IPS-20b (cell line): ENCODE measurements at regions not wholly inside any gene's neighbourhood (a gene's known extent, or its start where the extent isn't known, plus 50 kb on each side); places are given as distances from the start of the nearest gene placed in this dataset.

Experiments used
- H3K27ac ChIP-seq: one replicate; pipeline ENCODE4 v1.5.1; 2013; ENCODE audit warnings: low read length
- H3K27me3 ChIP-seq: 2 replicates; pipeline ENCODE4 v1.6.1; 2013; ENCODE audit warnings: mild to moderate bottlenecking, low read length, inconsistent platforms; ENCODE audit not compliant: insufficient read depth
- H3K36me3 ChIP-seq: 2 replicates; pipeline ENCODE4 v1.6.1; 2013; ENCODE audit warnings: low read depth, mild to moderate bottlenecking, inconsistent platforms, low read length, moderate library complexity; ENCODE audit not compliant: insufficient read depth
- H3K4me1 ChIP-seq: 2 replicates; pipeline ENCODE4 v1.6.1; 2013; ENCODE audit warnings: mild to moderate bottlenecking, control low read depth, inconsistent platforms, low read length, moderate library complexity; ENCODE audit not compliant: insufficient read depth
- H3K4me3 ChIP-seq: 2 replicates; pipeline ENCODE4 v1.5.1; 2013; ENCODE audit warnings: mild to moderate bottlenecking, low read length, inconsistent platforms
- H3K9ac ChIP-seq: 2 replicates; pipeline ENCODE4 v1.6.1; 2013; ENCODE audit warnings: low read depth, mild to moderate bottlenecking, inconsistent platforms, low read length, moderate library complexity
- H3K9me3 ChIP-seq: 2 replicates; pipeline ENCODE4 v1.6.1; 2013; ENCODE audit warnings: mild to moderate bottlenecking, low read depth, low read length, inconsistent platforms; ENCODE audit not compliant: insufficient read depth

DNA sequence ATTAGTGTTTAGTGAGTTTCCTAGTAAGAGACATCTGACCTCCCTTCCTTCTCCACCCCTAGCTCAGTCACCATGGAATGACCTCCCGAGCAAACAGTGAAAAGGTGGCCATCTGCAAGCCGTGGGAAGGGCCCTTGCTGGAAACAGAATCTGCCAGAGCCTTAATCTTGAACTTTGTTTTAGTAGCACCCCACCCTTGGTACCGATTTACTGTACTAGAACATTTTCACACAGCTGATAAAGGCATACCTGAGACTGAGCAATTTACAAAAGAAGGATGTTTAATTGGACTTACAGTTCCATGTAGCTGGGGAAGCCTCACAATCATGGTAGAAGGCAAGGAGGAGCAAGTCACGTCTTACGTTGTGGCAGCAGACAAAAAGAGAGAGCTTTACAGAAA lies 655.8 kb downstream of the TSN start:
- H3K27ac ChIP-seq, result no peak overlapping the region
- no peak overlapping the region for H3K4me3 ChIP-seq
- no peaks in the 10 kb centered on the region for H3K27me3 ChIP-seq
- no peak overlapping the region for H3K9ac ChIP-seq
- H3K4me1 ChIP-seq, result no peaks in the 10 kb centered on the region
- H3K36me3 ChIP-seq, result no peaks in the 10 kb centered on the region
- H3K9me3 ChIP-seq, result peaks cover 10% of the 10 kb centered on the region; the same call in 1 of the 2 replicates

DNA sequence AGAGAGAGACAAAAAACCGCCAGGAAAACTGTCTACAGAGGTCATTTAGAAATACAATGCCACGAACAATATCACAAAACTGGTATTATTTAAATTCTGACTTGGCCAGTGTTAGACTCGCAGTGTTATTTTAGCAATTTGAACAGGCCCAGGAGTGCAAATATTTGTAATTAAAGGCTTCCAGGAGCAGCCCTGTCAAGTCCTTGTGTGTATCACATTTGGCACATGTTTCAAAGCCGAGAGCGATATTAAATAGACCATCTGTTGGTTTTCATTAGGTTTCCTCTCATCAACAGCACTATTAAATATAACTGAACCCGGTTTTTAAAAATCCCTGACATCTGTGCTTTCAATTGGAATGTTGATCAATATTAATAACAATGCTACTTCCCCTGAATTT lies 656.9 kb downstream of the TSN start:
- no peaks in the 10 kb centered on the region for H3K4me1 ChIP-seq

DNA sequence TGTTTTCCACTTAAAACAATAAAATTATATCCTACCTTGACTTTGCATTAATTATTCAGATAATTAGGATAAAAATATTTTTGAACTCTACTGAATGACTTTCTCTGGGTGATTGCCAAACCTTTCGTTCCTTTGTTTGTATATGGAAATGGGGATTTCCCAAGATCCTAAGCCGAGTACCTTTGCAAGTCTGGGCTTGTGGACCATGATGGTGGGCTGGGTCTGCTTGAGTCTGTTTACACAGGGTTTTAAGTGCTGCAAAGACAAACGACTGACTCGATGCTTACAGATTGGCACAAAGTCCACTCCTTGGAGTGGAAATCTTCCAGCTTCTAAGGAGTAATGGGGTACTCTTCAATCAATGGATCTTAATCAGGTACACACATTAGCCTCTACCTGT lies 659.5 kb downstream of the TSN start:
- H3K4me3 ChIP-seq, result no peak overlapping the region
- no peak overlapping the region for H3K27ac ChIP-seq
- no peaks in the 10 kb centered on the region for H3K4me1 ChIP-seq

More for the DNA sequence above, 656.9 kb downstream of the TSN start:
- Histone ChIP-seq H3K27ac (no peak overlapping the region), H3K9me3 (peaks cover 10% of the 10 kb centered on the region; the same call in 1 of the 2 replicates), H3K27me3 (no peaks in the 10 kb centered on the region), H3K4me3 (no peak overlapping the region), H3K9ac (no peak overlapping the region), H3K36me3 (no peaks in the 10 kb centered on the region)

DNA sequence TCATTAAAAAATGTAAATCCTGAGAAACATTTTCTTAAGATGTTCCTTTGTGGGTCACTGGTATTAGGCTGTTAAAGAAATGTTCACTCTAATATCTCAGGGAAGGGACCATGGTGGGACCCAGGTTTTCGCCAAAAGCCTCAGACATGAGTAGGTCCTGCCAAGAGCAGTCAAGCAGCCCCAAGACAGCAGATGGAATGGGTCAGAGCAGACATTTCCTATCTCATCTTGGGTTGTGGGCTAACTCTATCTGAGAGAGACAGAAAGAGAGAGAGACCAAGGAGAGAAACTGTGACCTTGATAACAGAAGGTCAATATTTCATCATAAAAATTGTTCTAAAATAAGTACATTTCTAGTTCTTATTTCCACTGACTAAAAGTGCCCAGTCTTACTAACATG lies 661.7 kb downstream of the TSN start:
- no peaks in the 10 kb centered on the region for H3K27me3 ChIP-seq
- H3K9me3 ChIP-seq, result no peaks in the 10 kb centered on the region
- H3K27ac ChIP-seq, result no peak overlapping the region
- H3K9ac ChIP-seq, result no peak overlapping the region
- no peaks in the 10 kb centered on the region for H3K36me3 ChIP-seq
- no peak overlapping the region for H3K4me3 ChIP-seq
- H3K4me1 ChIP-seq, result no peaks in the 10 kb centered on the region

More for the DNA sequence above, 659.5 kb downstream of the TSN start:
- Histone ChIP-seq H3K9me3 (peaks cover 10% of the 10 kb centered on the region; the same call in 1 of the 2 replicates), H3K36me3 (no peaks in the 10 kb centered on the region), H3K9ac (no peak overlapping the region), H3K27me3 (no peaks in the 10 kb centered on the region)

DNA sequence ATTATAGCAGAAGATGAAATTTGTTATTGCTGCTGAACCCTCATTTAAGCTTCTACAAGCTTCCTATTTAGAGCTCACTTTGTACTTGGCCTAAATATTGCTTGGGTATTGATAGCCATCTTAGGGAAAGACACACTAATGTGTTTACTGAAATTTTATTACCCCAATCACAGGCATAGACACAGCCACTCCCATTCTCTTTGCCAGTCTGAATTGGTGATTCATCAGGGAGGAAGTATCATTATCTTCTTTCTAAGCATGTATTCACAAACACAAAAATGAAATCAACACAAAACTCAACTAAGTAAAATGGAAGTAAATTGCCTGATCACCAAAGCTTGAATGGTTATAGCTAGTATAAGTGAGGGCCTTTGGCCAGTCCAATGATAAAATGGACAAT lies 666.3 kb downstream of the TSN start:
- H3K4me1 ChIP-seq, result no peaks in the 10 kb centered on the region
- H3K27me3 ChIP-seq, result no peaks in the 10 kb centered on the region
- H3K4me3 ChIP-seq, result no peak overlapping the region
- no peak overlapping the region for H3K27ac ChIP-seq
- no peaks in the 10 kb centered on the region for H3K9me3 ChIP-seq
- no peak overlapping the region for H3K9ac ChIP-seq
- no peaks in the 10 kb centered on the region for H3K36me3 ChIP-seq

DNA sequence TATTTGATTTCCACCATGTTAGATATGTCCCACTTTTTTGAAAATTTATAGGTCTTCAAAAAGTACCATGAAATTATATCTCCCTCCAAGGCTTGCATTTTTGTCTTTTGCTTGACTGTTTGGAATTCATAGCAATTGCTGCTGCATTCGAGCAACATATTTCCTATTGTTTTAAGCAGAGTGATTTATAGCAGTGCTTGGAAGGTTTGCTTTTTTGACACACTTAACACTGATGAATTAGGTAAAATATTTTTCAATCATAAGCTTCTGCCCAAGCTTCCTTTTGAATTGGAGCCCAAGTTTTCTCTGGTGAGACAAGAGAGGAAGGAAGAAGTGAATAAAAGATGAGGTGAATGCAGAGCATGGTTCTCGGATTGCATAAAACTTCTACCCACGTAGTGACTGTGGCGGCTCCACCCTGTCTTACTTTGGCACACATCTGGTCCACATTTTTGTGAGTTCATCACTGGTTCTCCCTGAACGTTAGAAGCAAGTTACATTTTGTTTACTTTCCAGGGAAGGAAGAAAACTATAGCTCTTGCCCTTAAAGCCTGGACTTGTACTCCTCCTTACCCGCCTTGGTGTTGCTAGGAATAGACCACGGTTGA lies 667.0 kb downstream of the TSN start:
- no peak overlapping the region for H3K4me3 ChIP-seq
- H3K4me1 ChIP-seq, result no peaks in the 10 kb centered on the region
- no peak overlapping the region for H3K27ac ChIP-seq
- H3K9me3 ChIP-seq, result no peaks in the 10 kb centered on the region
- no peaks in the 10 kb centered on the region for H3K27me3 ChIP-seq
- no peaks in the 10 kb centered on the region for H3K36me3 ChIP-seq
- no peak overlapping the region for H3K9ac ChIP-seq

DNA sequence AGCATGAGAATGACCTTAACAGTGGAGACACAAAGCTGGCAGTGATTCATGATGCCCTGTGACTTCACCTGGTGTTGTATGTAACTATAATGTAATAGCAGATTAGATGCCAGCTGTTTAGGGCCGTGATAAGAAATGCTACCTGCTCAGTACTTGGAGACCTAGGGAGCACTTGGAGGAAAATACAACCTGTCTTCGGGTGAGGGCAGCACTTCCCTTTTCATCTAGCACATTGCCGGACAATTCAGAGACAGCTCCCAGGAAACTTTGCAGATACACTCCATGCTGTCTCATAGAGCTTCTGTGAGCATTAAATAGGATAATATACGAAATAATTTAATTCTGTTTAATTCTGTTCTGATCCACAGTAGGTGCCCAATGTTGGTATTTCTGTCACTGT lies 668.5 kb downstream of the TSN start:
- Histone ChIP-seq H3K27ac (no peak overlapping the region), H3K4me3 (no peak overlapping the region), H3K36me3 (no peaks in the 10 kb centered on the region), H3K4me1 (no peaks in the 10 kb centered on the region), H3K9ac (no peak overlapping the region), H3K9me3 (no peaks in the 10 kb centered on the region), H3K27me3 (no peaks in the 10 kb centered on the region)

DNA sequence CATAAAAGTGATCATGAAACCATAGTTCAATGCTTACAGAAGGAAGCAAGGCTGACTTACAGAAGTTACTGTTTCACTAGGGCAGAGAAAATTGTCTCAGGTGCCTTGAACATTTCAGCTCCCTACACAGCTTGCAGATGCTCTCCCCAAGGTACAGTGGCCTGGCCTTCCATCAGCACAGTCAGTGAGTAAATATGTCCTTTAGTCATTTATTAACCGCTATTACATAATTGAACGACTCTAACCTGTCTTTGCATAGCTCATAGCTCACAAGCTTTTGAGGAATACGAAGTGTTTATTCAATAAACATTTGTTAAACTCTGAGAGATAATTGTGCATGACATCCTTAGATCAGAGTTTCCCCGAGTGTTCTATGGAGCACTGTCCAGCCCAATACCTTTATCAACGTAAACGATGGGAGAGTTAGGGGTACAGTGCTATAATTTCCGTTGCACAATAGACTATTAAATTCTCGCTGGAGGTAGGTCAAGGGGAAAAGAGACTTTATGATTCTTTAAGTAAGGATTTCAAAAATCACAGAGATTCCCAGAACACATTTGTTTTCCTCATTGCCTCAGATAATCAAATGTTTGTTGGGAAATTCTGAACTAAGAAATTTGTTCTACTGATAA lies 677.8 kb downstream of the TSN start:
- Histone ChIP-seq H3K4me1 (no peaks in the 10 kb centered on the region), H3K27ac (no peak overlapping the region), H3K36me3 (no peaks in the 10 kb centered on the region), H3K9me3 (no peaks in the 10 kb centered on the region), H3K4me3 (no peak overlapping the region), H3K27me3 (no peaks in the 10 kb centered on the region), H3K9ac (no peak overlapping the region)

DNA sequence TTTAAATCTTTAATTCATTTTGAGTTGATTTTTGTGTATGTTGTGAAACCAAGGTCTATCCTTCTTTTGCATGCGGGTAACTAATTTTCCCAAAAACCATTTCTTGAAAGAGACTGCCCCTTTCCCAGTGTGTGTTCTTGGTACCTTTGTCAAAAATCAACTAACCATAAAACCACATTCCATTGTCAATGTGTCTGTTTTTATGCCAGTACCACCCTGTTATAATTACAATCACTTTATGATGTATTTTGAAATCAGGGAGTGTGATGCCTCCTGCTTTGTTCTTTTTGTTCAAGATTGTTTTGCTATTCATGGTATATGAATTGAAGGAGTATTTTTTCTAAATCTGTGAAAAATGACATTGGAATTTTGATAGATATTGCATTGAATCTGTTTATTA lies 689.6 kb downstream of the TSN start:
- H3K36me3 ChIP-seq, result no peaks in the 10 kb centered on the region
- no peak overlapping the region for H3K9ac ChIP-seq
- no peaks in the 10 kb centered on the region for H3K9me3 ChIP-seq
- H3K27ac ChIP-seq, result no peak overlapping the region
- H3K27me3 ChIP-seq, result no peaks in the 10 kb centered on the region
- H3K4me3 ChIP-seq, result no peak overlapping the region
- no peaks in the 10 kb centered on the region for H3K4me1 ChIP-seq

DNA sequence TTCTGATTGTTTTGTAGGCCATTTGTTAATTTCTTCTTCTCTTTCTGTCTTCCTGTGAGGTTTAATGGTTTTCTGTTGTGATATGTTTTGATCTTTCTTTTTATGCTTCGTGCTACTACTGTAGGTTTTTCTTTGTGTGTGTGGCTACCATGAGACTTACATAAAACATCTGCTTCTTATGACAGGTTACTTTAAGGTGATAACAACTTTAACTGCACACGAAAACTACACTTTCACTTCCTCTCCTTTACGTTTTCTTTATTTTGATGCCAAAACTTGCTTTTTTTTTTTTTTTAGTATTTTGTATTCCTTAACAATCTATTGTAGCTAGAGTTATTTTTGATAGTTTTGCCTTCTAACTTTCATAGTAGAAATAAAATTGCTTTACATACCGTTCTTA lies 691.3 kb downstream of the TSN start:
- Histone ChIP-seq H3K36me3 (no peaks in the 10 kb centered on the region), H3K4me1 (no peaks in the 10 kb centered on the region), H3K4me3 (no peak overlapping the region), H3K9me3 (no peaks in the 10 kb centered on the region; the same call in 1 of the 2 replicates), H3K9ac (no peak overlapping the region), H3K27ac (no peak overlapping the region), H3K27me3 (no peaks in the 10 kb centered on the region)

DNA sequence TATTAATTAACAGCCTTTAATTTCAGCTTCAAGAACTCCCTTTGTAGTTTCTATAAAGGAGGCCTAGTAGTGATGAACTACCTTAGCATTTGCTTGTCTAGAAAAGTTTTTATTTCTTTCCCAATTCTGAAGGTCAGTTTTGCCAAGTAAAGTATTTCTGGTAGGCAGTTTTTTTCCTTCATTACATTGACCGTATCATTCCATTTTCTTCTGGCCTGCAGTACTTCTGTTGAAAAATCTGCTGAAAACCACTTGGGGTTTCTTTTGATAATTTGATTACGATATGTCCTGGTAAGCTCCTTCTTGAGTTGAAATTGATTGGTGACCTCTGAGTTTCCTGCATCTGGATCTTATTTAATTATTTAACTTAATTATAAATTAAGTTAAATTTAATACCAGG lies 691.8 kb downstream of the TSN start:
- H3K36me3 ChIP-seq, result no peaks in the 10 kb centered on the region
- no peaks in the 10 kb centered on the region for H3K27me3 ChIP-seq
- no peaks in the 10 kb centered on the region; the same call in 1 of the 2 replicates for H3K9me3 ChIP-seq
- H3K9ac ChIP-seq, result no peak overlapping the region
- no peak overlapping the region for H3K27ac ChIP-seq
- no peak overlapping the region for H3K4me3 ChIP-seq
- no peaks in the 10 kb centered on the region for H3K4me1 ChIP-seq

DNA sequence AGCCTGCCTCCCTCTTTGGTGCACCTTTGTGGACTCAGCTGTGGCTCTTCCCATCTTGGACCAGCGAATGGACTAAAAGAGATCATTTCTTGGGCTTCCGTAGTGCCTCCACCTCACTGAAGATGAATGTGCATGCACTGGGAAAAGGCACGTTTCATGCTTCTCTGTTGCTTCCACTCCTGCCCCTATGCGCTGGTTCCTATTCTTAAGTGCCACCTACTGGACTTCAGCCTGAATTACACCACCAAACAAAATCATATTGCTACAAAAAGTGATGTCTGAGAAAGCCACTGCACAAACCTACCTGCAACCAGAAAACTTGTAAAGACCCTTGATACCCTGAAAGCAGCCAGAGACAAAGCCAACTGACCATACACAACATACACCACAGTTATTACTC lies 695.6 kb downstream of the TSN start:
- Histone ChIP-seq H3K36me3 (no peaks in the 10 kb centered on the region), H3K9me3 (no peaks in the 10 kb centered on the region; the same call in 1 of the 2 replicates), H3K27ac (no peak overlapping the region), H3K4me3 (no peak overlapping the region), H3K27me3 (no peaks in the 10 kb centered on the region), H3K9ac (no peak overlapping the region), H3K4me1 (no peaks in the 10 kb centered on the region)
